ENCODE measurements at regions not wholly inside any gene's neighbourhood (a gene's known extent, or its start where the extent isn't known, plus 50 kb on each side); places are given as distances from the start of the nearest gene placed in this dataset.

DNA sequence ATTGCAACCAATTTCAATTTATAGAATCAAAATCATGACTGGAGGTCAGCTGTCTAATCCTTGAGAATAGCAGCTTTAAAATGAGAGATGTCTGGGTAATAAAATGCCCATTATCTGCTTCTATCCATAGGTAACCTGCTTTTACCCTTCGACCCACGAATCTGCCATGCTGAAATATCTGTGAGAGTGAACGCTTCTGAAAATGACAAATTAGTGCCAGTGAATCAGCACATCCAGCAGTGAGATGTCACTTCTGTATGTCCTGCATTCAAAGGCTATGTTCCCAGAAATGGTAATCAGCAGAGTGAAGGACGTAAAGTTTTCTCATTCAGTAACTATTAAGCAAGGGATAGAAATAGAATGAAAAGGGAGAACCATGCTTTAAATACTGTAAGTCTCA lies 532.4 kb upstream of the ITGA1 start:
- no peaks in the 10 kb centered on the region for H3K9me3 ChIP-seq (ENCODE audit: insufficient read depth, low read depth, low read length)
- H3K4me2 ChIP-seq (ENCODE audit: low read length), result no peak overlapping the region
- H3K4me3 ChIP-seq (ENCODE audit: insufficient read depth, low read depth, low read length), result no peak overlapping the region
- TF ChIP-seq, protein P1, sequence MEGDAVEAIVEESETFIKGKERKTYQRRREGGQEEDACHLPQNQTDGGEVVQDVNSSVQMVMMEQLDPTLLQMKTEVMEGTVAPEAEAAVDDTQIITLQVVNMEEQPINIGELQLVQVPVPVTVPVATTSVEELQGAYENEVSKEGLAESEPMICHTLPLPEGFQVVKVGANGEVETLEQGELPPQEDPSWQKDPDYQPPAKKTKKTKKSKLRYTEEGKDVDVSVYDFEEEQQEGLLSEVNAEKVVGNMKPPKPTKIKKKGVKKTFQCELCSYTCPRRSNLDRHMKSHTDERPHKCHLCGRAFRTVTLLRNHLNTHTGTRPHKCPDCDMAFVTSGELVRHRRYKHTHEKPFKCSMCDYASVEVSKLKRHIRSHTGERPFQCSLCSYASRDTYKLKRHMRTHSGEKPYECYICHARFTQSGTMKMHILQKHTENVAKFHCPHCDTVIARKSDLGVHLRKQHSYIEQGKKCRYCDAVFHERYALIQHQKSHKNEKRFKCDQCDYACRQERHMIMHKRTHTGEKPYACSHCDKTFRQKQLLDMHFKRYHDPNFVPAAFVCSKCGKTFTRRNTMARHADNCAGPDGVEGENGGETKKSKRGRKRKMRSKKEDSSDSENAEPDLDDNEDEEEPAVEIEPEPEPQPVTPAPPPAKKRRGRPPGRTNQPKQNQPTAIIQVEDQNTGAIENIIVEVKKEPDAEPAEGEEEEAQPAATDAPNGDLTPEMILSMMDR (IDR thresholded peaks at IDR 0.05; ENCODE audit: insufficient read depth, low read depth, low read length), result no peak
- no peak for TF ChIP-seq EZH2 (IDR thresholded peaks at IDR 0.05; ENCODE audit: insufficient read depth, low read length)
- no peaks in the 10 kb centered on the region for H3K27me3 Mint-ChIP-seq (ENCODE audit: low read depth, unreplicated experiment)
- H3K4me1 ChIP-seq (ENCODE audit: insufficient read depth, low read length), result no peaks in the 10 kb centered on the region
- no peak overlapping the region for H3K27ac ChIP-seq (ENCODE audit: low read depth, low read length)
- no peaks in the 10 kb centered on the region for H3K79me2 ChIP-seq (ENCODE audit: insufficient read depth, low read length)
- no peaks in the 10 kb centered on the region for H3K27me3 ChIP-seq (ENCODE audit: insufficient read depth, low read length)
- H3K4me3 Mint-ChIP-seq (ENCODE audit: unreplicated experiment), result no peak overlapping the region
- H3K36me3 ChIP-seq (ENCODE audit: insufficient read depth, low read length), result no peaks in the 10 kb centered on the region
- H4K20me1 ChIP-seq (ENCODE audit: insufficient read depth, low read length), result no peaks in the 10 kb centered on the region
- no peaks in the 10 kb centered on the region for H3K9me3 Mint-ChIP-seq (ENCODE audit: unreplicated experiment)
- no peaks in the 10 kb centered on the region for H3K4me1 Mint-ChIP-seq (ENCODE audit: low read depth, unreplicated experiment)
- no peak for DNase-seq (ENCODE audit: low read depth)
- FAIRE-seq, result no peak
- no peaks in the 10 kb centered on the region for H3K36me3 Mint-ChIP-seq (ENCODE audit: low read depth, unreplicated experiment)
- no peak overlapping the region for H3K27ac Mint-ChIP-seq (ENCODE audit: unreplicated experiment)
- H3K9ac ChIP-seq (ENCODE audit: low read length), result no peak overlapping the region
- no peak overlapping the region for H2AFZ ChIP-seq (ENCODE audit: low read depth, low read length)

DNA sequence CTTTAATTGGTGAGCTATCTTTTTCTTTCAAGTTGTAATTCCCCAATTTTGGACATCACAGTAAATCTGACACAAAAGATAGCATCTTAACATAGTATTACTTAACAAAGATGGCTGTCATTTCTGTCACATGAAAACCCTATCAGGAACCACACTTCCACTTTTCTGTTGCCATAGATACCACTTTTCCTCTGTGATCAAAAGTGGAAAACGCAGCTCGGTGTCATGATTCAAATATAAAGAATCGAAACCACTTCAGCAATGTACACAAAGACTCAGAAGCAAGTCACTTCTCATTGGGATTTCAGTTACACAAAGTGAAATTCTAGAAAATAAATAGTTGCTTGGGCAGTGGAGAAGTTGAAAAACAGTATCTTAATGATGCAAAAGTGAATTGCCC lies 524.9 kb upstream of the ITGA1 start:
- Mint-ChIP-seq H3K36me3 (ENCODE audit: low read depth, unreplicated experiment) (no peaks in the 10 kb centered on the region), H3K4me1 (ENCODE audit: low read depth, unreplicated experiment) (no peaks in the 10 kb centered on the region), H3K27me3 (ENCODE audit: low read depth, unreplicated experiment) (no peaks in the 10 kb centered on the region), H3K27ac (ENCODE audit: unreplicated experiment) (no peak overlapping the region), H3K4me3 (ENCODE audit: unreplicated experiment) (no peak overlapping the region), H3K9me3 (ENCODE audit: unreplicated experiment) (no peaks in the 10 kb centered on the region)
- no peaks in the 10 kb centered on the region for H3K79me2 ChIP-seq (ENCODE audit: insufficient read depth, low read length)
- TF ChIP-seq, protein P1 (IDR thresholded peaks at IDR 0.05; ENCODE audit: insufficient read depth, low read depth, low read length), result no peak
- no peak for TF ChIP-seq EZH2 (IDR thresholded peaks at IDR 0.05; ENCODE audit: insufficient read depth, low read length)
- H3K27me3 ChIP-seq (ENCODE audit: insufficient read depth, low read length), result no peaks in the 10 kb centered on the region
- H3K9me3 ChIP-seq (ENCODE audit: insufficient read depth, low read depth, low read length), result no peaks in the 10 kb centered on the region
- no peak overlapping the region for H3K27ac ChIP-seq (ENCODE audit: low read depth, low read length)
- no peak overlapping the region for H3K4me3 ChIP-seq (ENCODE audit: insufficient read depth, low read depth, low read length)
- no peaks in the 10 kb centered on the region for H3K4me1 ChIP-seq (ENCODE audit: insufficient read depth, low read length)
- no peak overlapping the region for H3K4me2 ChIP-seq (ENCODE audit: low read length)
- no peaks in the 10 kb centered on the region for H4K20me1 ChIP-seq (ENCODE audit: insufficient read depth, low read length)
- H3K9ac ChIP-seq (ENCODE audit: low read length), result no peak overlapping the region
- H2AFZ ChIP-seq (ENCODE audit: low read depth, low read length), result no peak overlapping the region
- FAIRE-seq (no peak), DNase-seq (ENCODE audit: low read depth) (no peak)
- H3K36me3 ChIP-seq (ENCODE audit: insufficient read depth, low read length), result no peaks in the 10 kb centered on the region

DNA sequence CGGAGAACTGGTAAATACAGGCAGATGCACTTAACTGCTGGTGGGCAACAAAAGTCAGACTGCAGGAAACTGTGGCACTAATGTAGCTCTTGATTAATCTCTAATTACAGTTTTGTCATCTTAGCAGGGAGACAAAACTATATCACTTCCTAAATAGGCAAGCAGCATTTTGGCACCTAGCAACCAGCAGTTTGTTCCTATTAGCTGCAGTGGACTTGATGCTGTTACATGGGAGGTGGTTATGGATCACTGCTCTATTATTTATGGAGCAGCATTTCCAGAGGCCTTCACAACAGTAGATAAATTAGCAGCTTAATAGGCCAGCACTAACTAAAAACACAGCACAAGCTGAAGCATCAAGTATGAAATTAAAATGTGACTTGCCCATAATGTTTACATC lies 518.3 kb upstream of the ITGA1 start:
- H3K4me3 Mint-ChIP-seq (ENCODE audit: unreplicated experiment), result no peak overlapping the region
- H3K9me3 ChIP-seq (ENCODE audit: insufficient read depth, low read depth, low read length), result no peaks in the 10 kb centered on the region
- H3K9ac ChIP-seq (ENCODE audit: low read length), result no peak overlapping the region
- no peaks in the 10 kb centered on the region for H3K4me1 Mint-ChIP-seq (ENCODE audit: low read depth, unreplicated experiment)
- H2AFZ ChIP-seq (ENCODE audit: low read depth, low read length), result peak overlapping the region; percentile 32
- no peaks in the 10 kb centered on the region for H3K36me3 ChIP-seq (ENCODE audit: insufficient read depth, low read length)
- H3K4me2 ChIP-seq (ENCODE audit: low read length), result peak overlapping the region; percentile 68
- no peak for FAIRE-seq
- no peaks in the 10 kb centered on the region for H3K9me3 Mint-ChIP-seq (ENCODE audit: unreplicated experiment)
- no peaks in the 10 kb centered on the region for H3K4me1 ChIP-seq (ENCODE audit: insufficient read depth, low read length)
- H3K27me3 Mint-ChIP-seq (ENCODE audit: low read depth, unreplicated experiment), result no peaks in the 10 kb centered on the region
- H3K27ac Mint-ChIP-seq (ENCODE audit: unreplicated experiment), result no peak overlapping the region
- H3K4me3 ChIP-seq (ENCODE audit: insufficient read depth, low read depth, low read length), result no peak overlapping the region
- no peaks in the 10 kb centered on the region for H3K27me3 ChIP-seq (ENCODE audit: insufficient read depth, low read length)
- DNase-seq (ENCODE audit: low read depth), result no peak
- H4K20me1 ChIP-seq (ENCODE audit: insufficient read depth, low read length), result no peaks in the 10 kb centered on the region
- no peak overlapping the region for H3K27ac ChIP-seq (ENCODE audit: low read depth, low read length)
- TF ChIP-seq, protein P1 (IDR thresholded peaks at IDR 0.05; ENCODE audit: insufficient read depth, low read depth, low read length), result no peak
- TF ChIP-seq EZH2 (IDR thresholded peaks at IDR 0.05; ENCODE audit: insufficient read depth, low read length), result no peak
- H3K36me3 Mint-ChIP-seq (ENCODE audit: low read depth, unreplicated experiment), result no peaks in the 10 kb centered on the region
- no peaks in the 10 kb centered on the region for H3K79me2 ChIP-seq (ENCODE audit: insufficient read depth, low read length)
